ENCODE measurements at regions not wholly inside any gene's neighbourhood (a gene's known extent, or its start where the extent isn't known, plus 50 kb on each side); places are given as distances from the start of the nearest gene placed in this dataset.
"Not testable (repeated sequence)": the region's sequence is repeated elsewhere in the genome, so short reads cannot be mapped to it uniquely, and the experiment has no call there.

DNA sequence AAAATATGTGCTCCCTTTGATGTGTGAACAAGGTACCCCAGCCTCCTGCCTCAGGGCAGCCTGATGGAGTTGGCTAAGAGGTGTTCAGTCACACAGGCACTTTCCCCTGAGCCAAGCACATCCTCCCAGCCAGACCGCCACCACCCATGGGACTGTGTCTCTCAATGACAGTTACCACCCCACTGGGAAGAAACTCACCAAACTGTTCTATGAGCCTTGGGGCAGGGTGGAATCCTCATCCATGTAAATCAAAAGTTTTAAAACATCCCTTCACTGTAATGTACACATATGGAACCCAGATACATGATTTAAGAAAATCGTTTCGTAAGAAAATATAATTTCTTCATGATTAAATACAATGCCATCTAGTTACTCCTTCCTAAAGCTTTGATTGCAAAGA is 138.4 kb upstream of the LSM14A start:
- H3K9me3 Mint-ChIP-seq (ENCODE audit: unreplicated experiment) = no peaks in the 10 kb centered on the region
- no peak overlapping the region for H3K27ac Mint-ChIP-seq (ENCODE audit: unreplicated experiment)
- TF ChIP-seq, protein P1, sequence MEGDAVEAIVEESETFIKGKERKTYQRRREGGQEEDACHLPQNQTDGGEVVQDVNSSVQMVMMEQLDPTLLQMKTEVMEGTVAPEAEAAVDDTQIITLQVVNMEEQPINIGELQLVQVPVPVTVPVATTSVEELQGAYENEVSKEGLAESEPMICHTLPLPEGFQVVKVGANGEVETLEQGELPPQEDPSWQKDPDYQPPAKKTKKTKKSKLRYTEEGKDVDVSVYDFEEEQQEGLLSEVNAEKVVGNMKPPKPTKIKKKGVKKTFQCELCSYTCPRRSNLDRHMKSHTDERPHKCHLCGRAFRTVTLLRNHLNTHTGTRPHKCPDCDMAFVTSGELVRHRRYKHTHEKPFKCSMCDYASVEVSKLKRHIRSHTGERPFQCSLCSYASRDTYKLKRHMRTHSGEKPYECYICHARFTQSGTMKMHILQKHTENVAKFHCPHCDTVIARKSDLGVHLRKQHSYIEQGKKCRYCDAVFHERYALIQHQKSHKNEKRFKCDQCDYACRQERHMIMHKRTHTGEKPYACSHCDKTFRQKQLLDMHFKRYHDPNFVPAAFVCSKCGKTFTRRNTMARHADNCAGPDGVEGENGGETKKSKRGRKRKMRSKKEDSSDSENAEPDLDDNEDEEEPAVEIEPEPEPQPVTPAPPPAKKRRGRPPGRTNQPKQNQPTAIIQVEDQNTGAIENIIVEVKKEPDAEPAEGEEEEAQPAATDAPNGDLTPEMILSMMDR (IDR thresholded peaks at IDR 0.05; ENCODE audit: unreplicated experiment) = no peak
- H3K36me3 Mint-ChIP-seq (ENCODE audit: low read depth, unreplicated experiment) = no peaks in the 10 kb centered on the region
- H3K4me3 Mint-ChIP-seq (ENCODE audit: unreplicated experiment) = no peak overlapping the region
- H3K27me3 Mint-ChIP-seq (ENCODE audit: unreplicated experiment) = peaks cover 5% of the 10 kb centered on the region
- H3K4me1 Mint-ChIP-seq (ENCODE audit: unreplicated experiment) = peaks cover 12% of the 10 kb centered on the region
- no peak for DNase-seq (ENCODE audit: low spot score)

DNA sequence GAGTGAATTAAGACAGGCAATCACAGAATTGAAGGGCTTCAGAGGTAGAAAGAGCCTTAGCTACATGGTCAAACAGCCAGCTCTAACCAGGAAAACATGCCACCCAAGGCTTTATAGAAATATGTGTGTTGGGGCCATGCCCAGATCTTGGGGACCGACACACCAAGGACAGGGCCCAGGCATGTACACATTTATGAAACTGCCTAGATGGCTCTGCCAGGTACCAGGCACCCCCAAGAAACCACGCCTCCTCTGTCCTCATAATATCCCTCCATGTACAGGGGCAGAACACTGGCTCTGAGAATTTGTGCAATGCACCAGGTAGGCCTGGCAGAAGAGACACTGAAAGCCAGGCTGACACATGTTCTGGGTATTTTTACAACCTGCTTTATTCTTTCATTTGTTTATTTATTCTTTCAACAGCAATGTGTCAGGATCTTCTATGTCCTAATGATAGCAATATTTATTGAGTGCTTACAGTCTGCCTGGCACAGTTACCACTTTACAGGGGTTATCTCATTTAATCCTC is 137.9 kb upstream of the LSM14A start:
- no peaks in the 10 kb centered on the region for H3K36me3 Mint-ChIP-seq (ENCODE audit: low read depth, unreplicated experiment)
- no peak overlapping the region for H3K4me3 Mint-ChIP-seq (ENCODE audit: unreplicated experiment)
- no peak for DNase-seq (ENCODE audit: low spot score)
- peaks cover 12% of the 10 kb centered on the region for H3K4me1 Mint-ChIP-seq (ENCODE audit: unreplicated experiment)
- no peak overlapping the region for H3K27ac Mint-ChIP-seq (ENCODE audit: unreplicated experiment)
- H3K9me3 Mint-ChIP-seq (ENCODE audit: unreplicated experiment) = no peaks in the 10 kb centered on the region
- peaks cover 5% of the 10 kb centered on the region for H3K27me3 Mint-ChIP-seq (ENCODE audit: unreplicated experiment)
- TF ChIP-seq, protein P1 (IDR thresholded peaks at IDR 0.05; ENCODE audit: unreplicated experiment) = no peak

DNA sequence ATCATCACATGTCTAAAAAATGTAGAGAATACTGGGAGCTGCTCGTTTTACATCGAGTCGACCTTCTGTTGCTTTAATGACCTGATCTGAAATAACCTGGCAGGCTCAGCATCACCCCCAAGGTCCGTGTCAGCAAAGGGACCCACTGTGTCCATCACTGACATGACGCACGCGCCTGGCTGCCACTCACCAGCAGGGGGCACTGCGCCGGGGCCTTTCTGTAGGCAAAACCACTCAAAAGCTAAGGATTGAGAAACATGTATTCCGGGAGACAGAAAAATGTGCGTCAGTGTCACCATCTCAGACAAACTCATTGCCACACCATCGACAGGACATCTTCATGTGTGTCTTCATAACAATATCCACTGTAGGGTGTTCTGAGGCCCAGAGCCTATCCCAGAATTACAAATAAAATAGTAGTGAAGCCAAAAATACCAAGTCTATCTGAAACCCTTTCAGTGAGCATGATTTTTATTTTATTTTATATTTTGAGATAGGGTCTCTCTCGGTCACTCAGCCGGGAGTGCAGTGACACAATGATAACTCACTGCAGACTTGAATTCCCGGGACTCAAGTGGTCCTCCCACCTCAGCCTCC is 130.3 kb upstream of the LSM14A start:
- H3K9me3 Mint-ChIP-seq (ENCODE audit: unreplicated experiment) = no peaks in the 10 kb centered on the region
- peaks cover 3% of the 10 kb centered on the region for H3K36me3 Mint-ChIP-seq (ENCODE audit: low read depth, unreplicated experiment)
- peaks cover 2% of the 10 kb centered on the region for H3K27me3 Mint-ChIP-seq (ENCODE audit: unreplicated experiment)
- H3K4me1 Mint-ChIP-seq (ENCODE audit: unreplicated experiment) = peaks cover 5% of the 10 kb centered on the region
- TF ChIP-seq, protein P1 (IDR thresholded peaks at IDR 0.05; ENCODE audit: unreplicated experiment) = peak; percentile 93
- H3K4me3 Mint-ChIP-seq (ENCODE audit: unreplicated experiment) = no peak overlapping the region
- no peak overlapping the region for H3K27ac Mint-ChIP-seq (ENCODE audit: unreplicated experiment)
- DNase-seq (ENCODE audit: low spot score) = peak; percentile 76

DNA sequence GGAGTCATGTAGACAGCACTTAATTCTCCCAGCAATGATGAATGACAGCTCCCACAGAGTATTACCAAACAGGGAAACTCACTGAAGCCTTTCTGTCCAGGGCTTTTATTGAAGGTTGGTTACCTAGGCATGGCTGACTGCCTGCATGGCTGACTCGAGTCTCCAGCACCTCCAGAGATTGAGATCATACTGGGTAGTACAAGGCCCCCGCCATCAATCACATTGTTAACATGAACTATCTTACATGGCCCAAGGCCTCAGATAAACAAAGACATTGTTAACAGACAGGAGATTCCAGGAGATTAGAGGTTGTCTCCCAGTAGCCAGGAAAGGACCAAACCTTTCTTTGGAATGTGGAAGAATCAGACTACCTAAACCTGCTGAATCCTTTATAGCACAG is 128.3 kb upstream of the LSM14A start:
- H3K4me1 Mint-ChIP-seq (ENCODE audit: unreplicated experiment) = peaks cover 5% of the 10 kb centered on the region
- peaks cover 2% of the 10 kb centered on the region for H3K27me3 Mint-ChIP-seq (ENCODE audit: unreplicated experiment)
- H3K27ac Mint-ChIP-seq (ENCODE audit: unreplicated experiment) = no peak overlapping the region
- H3K4me3 Mint-ChIP-seq (ENCODE audit: unreplicated experiment) = no peak overlapping the region
- no peak for DNase-seq (ENCODE audit: low spot score)
- H3K9me3 Mint-ChIP-seq (ENCODE audit: unreplicated experiment) = no peaks in the 10 kb centered on the region
- TF ChIP-seq, protein P1 (IDR thresholded peaks at IDR 0.05; ENCODE audit: unreplicated experiment) = no peak
- H3K36me3 Mint-ChIP-seq (ENCODE audit: low read depth, unreplicated experiment) = peaks cover 3% of the 10 kb centered on the region

DNA sequence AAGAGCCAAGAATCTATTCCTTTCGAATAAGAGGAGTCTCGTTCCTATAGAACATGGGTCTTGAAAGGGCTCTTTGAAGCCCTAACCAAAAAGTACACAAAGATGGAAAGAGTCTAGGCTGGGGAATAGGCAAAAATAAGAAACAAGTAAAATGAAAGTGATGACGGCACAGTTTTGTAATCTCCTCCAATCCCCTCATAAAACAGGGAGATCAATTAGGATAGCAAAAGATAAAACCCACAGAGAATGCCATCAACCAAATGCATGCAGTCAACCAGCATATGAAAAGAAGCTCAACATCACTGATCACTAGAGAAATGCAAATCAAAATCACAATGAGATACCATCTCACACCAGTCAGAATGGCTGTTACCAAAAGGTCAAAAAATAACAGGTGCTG is 122.4 kb upstream of the LSM14A start:
- no peaks in the 10 kb centered on the region for H3K9me3 Mint-ChIP-seq (ENCODE audit: unreplicated experiment)

DNA sequence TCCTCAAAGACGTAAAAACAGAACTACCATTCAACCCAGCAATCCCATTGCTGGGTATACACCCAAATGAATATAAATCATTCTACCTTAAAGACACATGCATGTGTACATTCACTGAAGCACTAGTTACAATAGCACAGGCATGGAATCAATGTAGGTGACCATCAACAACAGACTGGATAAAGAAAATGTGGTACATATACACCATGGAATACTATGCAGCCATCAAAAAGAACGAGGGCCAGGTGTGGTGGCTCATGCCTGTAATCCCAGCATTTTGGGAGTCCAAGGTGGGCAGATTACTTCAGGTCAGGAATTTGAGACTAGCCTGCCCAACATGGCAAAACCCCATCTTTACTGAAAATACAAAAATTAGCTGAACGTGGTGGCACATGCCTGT is 121.9 kb upstream of the LSM14A start:
- not testable (repeated sequence) for H3K9me3 Mint-ChIP-seq (ENCODE audit: unreplicated experiment); H3K4me3 Mint-ChIP-seq (ENCODE audit: unreplicated experiment); H3K4me1 Mint-ChIP-seq (ENCODE audit: unreplicated experiment); DNase-seq (ENCODE audit: low spot score); H3K27me3 Mint-ChIP-seq (ENCODE audit: unreplicated experiment); H3K36me3 Mint-ChIP-seq (ENCODE audit: low read depth, unreplicated experiment); H3K27ac Mint-ChIP-seq (ENCODE audit: unreplicated experiment)

More for the DNA sequence above, 122.4 kb upstream of the LSM14A start:
- Mint-ChIP-seq H3K4me1 (ENCODE audit: unreplicated experiment) (no peaks in the 10 kb centered on the region), H3K36me3 (ENCODE audit: low read depth, unreplicated experiment) (no peaks in the 10 kb centered on the region), H3K27me3 (ENCODE audit: unreplicated experiment) (no peaks in the 10 kb centered on the region), H3K4me3 (ENCODE audit: unreplicated experiment) (no peak overlapping the region), H3K27ac (ENCODE audit: unreplicated experiment) (no peak overlapping the region)
- DNase-seq (ENCODE audit: low spot score) = no peak
- TF ChIP-seq, protein P1 (IDR thresholded peaks at IDR 0.05; ENCODE audit: unreplicated experiment) = no peak
